ENCODE measurements at regions not wholly inside any gene's neighbourhood (a gene's known extent, or its start where the extent isn't known, plus 50 kb on each side); places are given as distances from the start of the nearest gene placed in this dataset.
"Not testable (repeated sequence)": the region's sequence is repeated elsewhere in the genome, so short reads cannot be mapped to it uniquely, and the experiment has no call there.

- not testable (repeated sequence) for DNase-seq (ENCODE audit: low spot score)
These were observed 110.3 kb downstream of the NPIPB11 start for GRCh38 chr16:29296176-29296575.

- DNase-seq (ENCODE audit: low spot score), result not testable (repeated sequence)
These were observed 111.3 kb downstream of the NPIPB11 start for GRCh38 chr16:29294951-29295795.

GRCh38 chr16:29294400-29294933, 112.0 kb downstream of the NPIPB11 start:
- DNase-seq (ENCODE audit: low spot score), result not testable (repeated sequence)

GRCh38 chr16:29293545-29293944, 113.0 kb downstream of the NPIPB11 start:
- DNase-seq (ENCODE audit: low spot score), result not testable (repeated sequence)

- not testable (repeated sequence) for DNase-seq (ENCODE audit: low spot score)
These were observed 113.5 kb downstream of the NPIPB11 start for GRCh38 chr16:29292952-29293471.

- not testable (repeated sequence) for DNase-seq (ENCODE audit: low spot score)
These were observed 114.9 kb downstream of the NPIPB11 start for GRCh38 chr16:29291329-29292271.

GRCh38 chr16:29290631-29291247, 115.8 kb downstream of the NPIPB11 start:
- no peak for DNase-seq (ENCODE audit: low spot score)

- not testable (repeated sequence) for DNase-seq (ENCODE audit: low spot score)
These were observed 116.8 kb downstream of the NPIPB11 start for GRCh38 chr16:29289516-29290239.

- DNase-seq (ENCODE audit: low spot score), result not testable (repeated sequence)
These were observed 117.6 kb downstream of the NPIPB11 start for GRCh38 chr16:29288711-29289474.

GRCh38 chr16:29287871-29288535, 118.5 kb downstream of the NPIPB11 start:
- DNase-seq (ENCODE audit: low spot score), result not testable (repeated sequence)

- not testable (repeated sequence) for DNase-seq (ENCODE audit: low spot score)
These were observed 119.3 kb downstream of the NPIPB11 start for GRCh38 chr16:29287246-29287645.

GRCh38 chr16:29286796-29287195, 119.7 kb downstream of the NPIPB11 start:
- DNase-seq (ENCODE audit: low spot score), result not testable (repeated sequence)

GRCh38 chr16:29286161-29286560, 120.3 kb downstream of the NPIPB11 start:
- not testable (repeated sequence) for DNase-seq (ENCODE audit: low spot score)

- DNase-seq (ENCODE audit: low spot score), result not testable (repeated sequence)
These were observed 121.2 kb downstream of the NPIPB11 start for GRCh38 chr16:29285151-29285885.

- not testable (repeated sequence) for DNase-seq (ENCODE audit: low spot score)
These were observed 121.8 kb downstream of the NPIPB11 start for GRCh38 chr16:29284723-29285122.

GRCh38 chr16:29284159-29284558, 122.4 kb downstream of the NPIPB11 start:
- not testable (repeated sequence) for DNase-seq (ENCODE audit: low spot score)

- DNase-seq (ENCODE audit: low spot score), result not testable (repeated sequence)
These were observed 128.2 kb downstream of the NPIPB11 start for GRCh38 chr16:29278097-29278871.

GRCh38 chr16:29276446-29276845, 130.1 kb downstream of the NPIPB11 start:
- not testable (repeated sequence) for DNase-seq (ENCODE audit: low spot score)
